ENCODE measurements at regions not wholly inside any gene's neighbourhood (a gene's known extent, or its start where the extent isn't known, plus 50 kb on each side); places are given as distances from the start of the nearest gene placed in this dataset.

DNA sequence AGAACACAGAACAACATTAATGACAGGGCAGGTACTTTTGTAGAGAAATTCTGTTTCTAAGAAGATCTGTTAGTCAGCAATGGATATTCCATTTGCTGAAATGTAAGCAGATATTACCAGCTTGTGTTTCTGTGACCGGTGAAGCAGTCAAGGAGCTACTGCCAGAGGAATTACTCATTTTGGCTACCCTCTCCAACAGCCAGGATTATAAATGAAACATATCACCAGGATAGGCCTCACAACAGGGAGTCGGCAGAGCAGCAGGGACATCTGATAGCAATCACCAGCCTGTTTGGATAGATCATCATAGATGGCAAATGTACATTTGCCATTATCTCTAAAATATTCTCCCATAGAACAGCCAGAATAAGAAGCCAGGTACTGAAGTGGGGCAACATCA lies 440.7 kb downstream of the KCNH5 start:
- 74 to 88% methylated on average over 2 of the region's 2 CpGs for WGBS, 2 donors
- DNase-seq (no peak), ATAC-seq (no peak)
- intact Hi-C loops (cut with DNase I): no loop called here
- H3K9me3 ChIP-seq: peaks cover 0 to 21% (median 0%) of the 10 kb centered on the region in 11 donors
- no peak overlapping the region for H3K4me3 ChIP-seq
- TF ChIP-seq, protein P1, sequence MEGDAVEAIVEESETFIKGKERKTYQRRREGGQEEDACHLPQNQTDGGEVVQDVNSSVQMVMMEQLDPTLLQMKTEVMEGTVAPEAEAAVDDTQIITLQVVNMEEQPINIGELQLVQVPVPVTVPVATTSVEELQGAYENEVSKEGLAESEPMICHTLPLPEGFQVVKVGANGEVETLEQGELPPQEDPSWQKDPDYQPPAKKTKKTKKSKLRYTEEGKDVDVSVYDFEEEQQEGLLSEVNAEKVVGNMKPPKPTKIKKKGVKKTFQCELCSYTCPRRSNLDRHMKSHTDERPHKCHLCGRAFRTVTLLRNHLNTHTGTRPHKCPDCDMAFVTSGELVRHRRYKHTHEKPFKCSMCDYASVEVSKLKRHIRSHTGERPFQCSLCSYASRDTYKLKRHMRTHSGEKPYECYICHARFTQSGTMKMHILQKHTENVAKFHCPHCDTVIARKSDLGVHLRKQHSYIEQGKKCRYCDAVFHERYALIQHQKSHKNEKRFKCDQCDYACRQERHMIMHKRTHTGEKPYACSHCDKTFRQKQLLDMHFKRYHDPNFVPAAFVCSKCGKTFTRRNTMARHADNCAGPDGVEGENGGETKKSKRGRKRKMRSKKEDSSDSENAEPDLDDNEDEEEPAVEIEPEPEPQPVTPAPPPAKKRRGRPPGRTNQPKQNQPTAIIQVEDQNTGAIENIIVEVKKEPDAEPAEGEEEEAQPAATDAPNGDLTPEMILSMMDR (IDR thresholded peaks at IDR 0.05): no peak
- no peaks in the 10 kb centered on the region for H3K27me3 ChIP-seq
- H3K4me1 ChIP-seq: no peaks in the 10 kb centered on the region
- no peaks in the 10 kb centered on the region for H3K36me3 ChIP-seq
- H3K27ac ChIP-seq: no peak overlapping the region

DNA sequence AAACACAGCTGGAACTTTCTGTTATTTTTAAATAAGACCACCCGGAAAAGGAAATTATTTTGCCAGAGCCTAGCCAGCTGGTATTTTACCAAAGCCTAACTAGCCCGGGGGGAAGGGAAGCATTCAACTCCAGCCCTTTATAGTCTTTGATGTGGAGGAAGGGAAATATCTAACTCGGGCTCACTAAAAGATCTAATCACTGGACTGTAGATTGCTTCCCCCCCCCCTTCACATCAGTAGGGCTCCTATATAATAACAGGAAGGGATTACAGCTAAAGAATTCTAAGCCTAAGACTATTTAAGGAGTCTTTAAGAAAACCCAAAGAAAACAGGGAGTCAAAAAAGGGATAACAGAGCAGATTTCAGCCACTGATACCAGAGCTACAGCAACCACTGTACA lies 431.1 kb downstream of the KCNH5 start:
- H3K4me1 ChIP-seq: no peaks in the 10 kb centered on the region

DNA sequence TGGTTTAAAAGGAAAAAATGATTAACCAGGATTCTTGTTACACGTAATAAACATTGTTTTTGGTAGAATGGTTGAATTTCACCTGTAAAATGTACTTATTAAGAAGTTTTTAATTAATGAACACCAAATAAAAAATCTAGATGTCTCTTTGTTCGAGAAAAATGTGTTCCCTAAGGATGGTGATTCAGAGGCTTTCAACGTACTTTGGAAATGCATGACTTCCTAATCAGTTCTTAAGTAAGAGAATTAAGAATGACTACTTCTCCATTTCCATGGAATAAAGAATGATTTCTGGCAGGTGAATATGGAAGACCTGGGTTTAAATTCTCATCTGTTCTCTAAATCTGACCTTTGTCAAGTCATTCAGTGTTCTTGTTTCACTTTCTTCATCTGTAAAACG lies 428.6 kb downstream of the KCNH5 start:
- H3K4me3 ChIP-seq: no peak overlapping the region
- H3K27me3 ChIP-seq: no peaks in the 10 kb centered on the region
- DNase-seq (no peak), ATAC-seq (no peak)
- H3K4me1 ChIP-seq: no peaks in the 10 kb centered on the region
- H3K36me3 ChIP-seq: no peaks in the 10 kb centered on the region
- WGBS, 2 donors: 68 to 71% methylated on average over 4 of the region's 4 CpGs
- intact Hi-C loops (cut with DNase I): no loop called here
- no peak overlapping the region for H3K27ac ChIP-seq
- TF ChIP-seq, protein P1 (IDR thresholded peaks at IDR 0.05): no peak
- H3K9me3 ChIP-seq: peaks cover 0 to 7% (median 0%) of the 10 kb centered on the region in 11 donors

More for the DNA sequence above, 431.1 kb downstream of the KCNH5 start:
- no peak overlapping the region for H3K27ac ChIP-seq
- no peak for DNase-seq
- no peaks in the 10 kb centered on the region for H3K27me3 ChIP-seq
- 12 to 21% methylated on average over 3 of the region's 3 CpGs for WGBS, 2 donors
- H3K9me3 ChIP-seq: peaks cover 0 to 7% (median 0%) of the 10 kb centered on the region in 11 donors
- no peaks in the 10 kb centered on the region for H3K36me3 ChIP-seq
- no peak for ATAC-seq
- TF ChIP-seq, protein P1 (IDR thresholded peaks at IDR 0.05): no peak
- no peak overlapping the region for H3K4me3 ChIP-seq
- intact Hi-C loops (cut with DNase I): no loop called here

DNA sequence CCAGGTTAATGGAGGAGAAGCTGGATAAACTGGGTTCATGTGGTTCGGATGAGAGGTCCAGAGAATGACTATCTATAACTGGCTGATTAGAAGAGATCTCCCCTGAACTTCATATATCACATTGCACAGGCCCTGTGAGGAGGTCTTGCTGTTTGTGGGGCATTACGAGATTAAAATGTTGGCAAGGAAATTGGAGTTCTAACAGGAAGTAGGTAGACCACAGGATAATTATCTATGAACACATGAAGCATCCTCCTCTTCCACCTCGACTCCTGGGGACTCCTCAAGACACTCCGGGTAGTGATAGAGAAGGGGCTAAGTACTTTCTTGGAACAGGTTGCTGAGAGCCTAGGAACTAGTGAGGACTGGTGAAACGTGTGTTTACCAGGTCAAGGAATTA lies 418.8 kb downstream of the KCNH5 start:
- WGBS, 2 donors: 63 to 68% methylated on average over 5 of the region's 5 CpGs

More for the DNA sequence above, 418.8 kb downstream of the KCNH5 start:
- Histone ChIP-seq H3K9me3 (peaks cover 0 to 19% (median 0%) of the 10 kb centered on the region in 11 donors), H3K27me3 (no peaks in the 10 kb centered on the region), H3K27ac (no peak overlapping the region), H3K4me3 (no peak overlapping the region), H3K36me3 (no peaks in the 10 kb centered on the region), H3K4me1 (no peaks in the 10 kb centered on the region)
- ATAC-seq: no peak
- intact Hi-C loops (cut with DNase I): no loop called here
- no peak for DNase-seq
- TF ChIP-seq, protein P1 (IDR thresholded peaks at IDR 0.05): no peak

Measured in heart right ventricle (tissue), 16 donors.